MM.1S (cell line): ENCODE measurements at regions not wholly inside any gene's neighbourhood (a gene's known extent, or its start where the extent isn't known, plus 50 kb on each side); places are given as distances from the start of the nearest gene placed in this dataset.
"Not testable (repeated sequence)": the region's sequence is repeated elsewhere in the genome, so short reads cannot be mapped to it uniquely, and the experiment has no call there.

Experiments used
- DNase-seq: peaks from one replicate; pipeline ENCODE4 v3.0.0-alpha.2; 2015
- H2AFZ ChIP-seq: fragments of 300-600 bp; sonication (generic); 2 replicates; pipeline ENCODE4 v1.6.0; 2016; ENCODE audit warnings: antibody characterized with exemption, low read length
- H3F3A ChIP-seq: fragments of 300-600 bp; sonication (generic); 2 replicates; pipeline ENCODE4 v1.6.1; 2016; ENCODE audit warnings: mild to moderate bottlenecking, antibody characterized with exemption, low read length, moderate library complexity, mixed read lengths; ENCODE audit not compliant: insufficient read depth
- H3K27ac ChIP-seq: fragments of 300-600 bp; sonication (generic); 2 replicates; pipeline ENCODE4 v1.5.1; 2016; ENCODE audit warnings: mild to moderate bottlenecking, low read length
- H3K27me3 ChIP-seq: fragments of 300-600 bp; sonication (generic); replicated peaks from 2 replicates; pipeline ENCODE4 v1.6.0; 2016; ENCODE audit warnings: low read length; ENCODE audit not compliant: insufficient read depth
- H3K36me3 ChIP-seq: fragments of 300-600 bp; sonication (generic); replicated peaks from 2 replicates; pipeline ENCODE4 v1.6.1; 2016; ENCODE audit warnings: mild to moderate bottlenecking, low read length, mixed read lengths; ENCODE audit not compliant: insufficient read depth
- H3K4me1 ChIP-seq: fragments of 300-600 bp; sonication (generic); 2 replicates; pipeline ENCODE4 v1.6.1; 2016; ENCODE audit warnings: low read length, mixed read lengths
- H3K4me2 ChIP-seq: fragments of 300-600 bp; sonication (generic); 2 replicates; pipeline ENCODE4 v1.6.0; 2016; ENCODE audit warnings: low read depth, low read length
- H3K4me3 ChIP-seq: fragments of 300-600 bp; sonication (generic); 2 replicates; pipeline ENCODE4 v1.5.1; 2016; ENCODE audit warnings: low read length, mixed read lengths
- H3K79me2 ChIP-seq: fragments of 300-600 bp; sonication (generic); 2 replicates; pipeline ENCODE4 v1.6.1; 2016; ENCODE audit warnings: mixed run types, low read length, mixed read lengths
- H3K9ac ChIP-seq: fragments of 300-600 bp; sonication (generic); 2 replicates; pipeline ENCODE4 v1.6.1; 2016; ENCODE audit warnings: low read length, mixed read lengths
- H3K9me2 ChIP-seq: fragments of 300-600 bp; sonication (generic); replicated peaks from 2 replicates; pipeline ENCODE4 v1.6.1; 2016; ENCODE audit warnings: mild to moderate bottlenecking, low read length, mixed read lengths; ENCODE audit not compliant: insufficient read depth
- H3K9me3 ChIP-seq: fragments of 300-600 bp; sonication (generic); replicated peaks from 2 replicates; pipeline ENCODE4 v1.6.1; 2016; ENCODE audit warnings: mild to moderate bottlenecking, low read length, mixed read lengths; ENCODE audit not compliant: insufficient read depth
- H4K20me1 ChIP-seq: fragments of 300-600 bp; sonication (generic); 2 replicates; pipeline ENCODE4 v1.6.1; 2016; ENCODE audit warnings: mild to moderate bottlenecking, low read length, moderate library complexity, mixed read lengths; ENCODE audit not compliant: insufficient read depth
- EZH2 ChIP-seq: fragments of 300-600 bp; sonication (generic); optimal IDR thresholded peaks from 2 replicates; pipeline ENCODE3; 2017; ENCODE audit warnings: low read depth, mild to moderate bottlenecking, antibody characterized with exemption, low read length, mixed read lengths
- EZH2phosphoT487 ChIP-seq: fragments of 300-600 bp; sonication (generic); IDR thresholded peaks from 2 replicates; pipeline ENCODE4 v1.6.1; 2018; ENCODE audit warnings: antibody characterized with exemption, low read length
- TF ChIP-seq, protein P1 (sequence below): fragments of 300-600 bp; sonication (generic); IDR thresholded peaks from 2 replicates; pipeline ENCODE4 v1.5.1; 2016; ENCODE audit warnings: antibody characterized with exemption, low read length, mixed read lengths

GRCh38 chr4:1583859-1584258 lies 100.3 kb downstream of the FAM53A start:
- Histone ChIP-seq H3K36me3 (no peaks in the 10 kb centered on the region), H4K20me1 (no peaks in the 10 kb centered on the region), H3F3A (no peaks in the 10 kb centered on the region), H3K4me3 (no peak overlapping the region), H3K27me3 (peaks cover 6% of the 10 kb centered on the region; the same call in 1 of the 2 replicates), H3K79me2 (no peaks in the 10 kb centered on the region), H3K9me2 (no peaks in the 10 kb centered on the region), H2AFZ (no peak overlapping the region), H3K4me1 (no peaks in the 10 kb centered on the region), H3K9me3 (no peaks in the 10 kb centered on the region), H3K9ac (no peak overlapping the region), H3K27ac (no peak overlapping the region), H3K4me2 (no peak overlapping the region)
- TF ChIP-seq, protein P1, sequence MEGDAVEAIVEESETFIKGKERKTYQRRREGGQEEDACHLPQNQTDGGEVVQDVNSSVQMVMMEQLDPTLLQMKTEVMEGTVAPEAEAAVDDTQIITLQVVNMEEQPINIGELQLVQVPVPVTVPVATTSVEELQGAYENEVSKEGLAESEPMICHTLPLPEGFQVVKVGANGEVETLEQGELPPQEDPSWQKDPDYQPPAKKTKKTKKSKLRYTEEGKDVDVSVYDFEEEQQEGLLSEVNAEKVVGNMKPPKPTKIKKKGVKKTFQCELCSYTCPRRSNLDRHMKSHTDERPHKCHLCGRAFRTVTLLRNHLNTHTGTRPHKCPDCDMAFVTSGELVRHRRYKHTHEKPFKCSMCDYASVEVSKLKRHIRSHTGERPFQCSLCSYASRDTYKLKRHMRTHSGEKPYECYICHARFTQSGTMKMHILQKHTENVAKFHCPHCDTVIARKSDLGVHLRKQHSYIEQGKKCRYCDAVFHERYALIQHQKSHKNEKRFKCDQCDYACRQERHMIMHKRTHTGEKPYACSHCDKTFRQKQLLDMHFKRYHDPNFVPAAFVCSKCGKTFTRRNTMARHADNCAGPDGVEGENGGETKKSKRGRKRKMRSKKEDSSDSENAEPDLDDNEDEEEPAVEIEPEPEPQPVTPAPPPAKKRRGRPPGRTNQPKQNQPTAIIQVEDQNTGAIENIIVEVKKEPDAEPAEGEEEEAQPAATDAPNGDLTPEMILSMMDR = no peak
- TF ChIP-seq EZH2phosphoT487 = no peak
- no peak for DNase-seq

DNA sequence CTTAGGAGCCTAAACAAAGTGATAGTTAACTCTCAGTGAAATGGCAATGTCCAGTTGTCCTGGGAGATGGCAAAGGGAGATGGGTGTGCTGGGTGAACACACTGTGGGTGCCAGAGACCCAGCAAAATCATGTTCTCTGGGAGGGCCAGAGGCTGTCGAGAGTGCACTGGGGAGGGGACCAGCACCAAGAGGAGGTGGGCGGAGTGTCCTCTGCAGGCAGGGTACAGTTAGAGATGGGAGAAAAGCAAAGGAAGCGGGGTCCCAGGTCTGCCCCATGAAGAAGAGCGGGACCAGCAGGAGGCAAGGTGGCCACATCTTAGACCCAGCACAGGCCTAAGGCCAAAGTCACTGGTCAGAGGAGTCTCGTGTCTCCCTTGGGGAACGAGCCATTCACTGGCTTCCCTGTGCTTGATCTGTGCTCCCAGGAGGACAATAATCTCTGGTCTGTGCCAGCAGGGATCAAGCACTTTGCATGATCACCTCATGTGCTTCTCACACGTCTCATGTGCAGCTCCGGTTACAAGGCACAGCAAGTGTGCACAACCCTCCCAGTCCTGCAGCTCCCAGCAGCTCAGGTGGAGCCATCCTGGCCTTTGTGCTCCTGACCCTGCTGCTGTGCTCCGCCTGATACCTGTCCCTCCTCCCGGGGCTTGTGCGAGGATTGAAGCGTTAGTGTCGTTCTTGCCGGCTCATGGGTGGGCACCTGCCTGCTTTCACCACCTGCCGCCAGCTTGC lies 100.9 kb downstream of the FAM53A start:
- peaks cover 6% of the 10 kb centered on the region; the same call in 1 of the 2 replicates for H3K27me3 ChIP-seq
- H3K27ac ChIP-seq = no peak overlapping the region
- no peaks in the 10 kb centered on the region for H3K9me2 ChIP-seq
- H3F3A ChIP-seq = no peaks in the 10 kb centered on the region
- H3K9me3 ChIP-seq = no peaks in the 10 kb centered on the region
- H3K36me3 ChIP-seq = no peaks in the 10 kb centered on the region
- H3K9ac ChIP-seq = no peak overlapping the region
- TF ChIP-seq EZH2 (no peak), EZH2phosphoT487 (no peak)
- TF ChIP-seq, protein P1 = no peak
- H3K4me1 ChIP-seq = no peaks in the 10 kb centered on the region
- no peaks in the 10 kb centered on the region for H4K20me1 ChIP-seq
- H3K4me2 ChIP-seq = no peak overlapping the region
- H2AFZ ChIP-seq = no peak overlapping the region
- H3K4me3 ChIP-seq = no peak overlapping the region
- DNase-seq = no peak
- no peaks in the 10 kb centered on the region for H3K79me2 ChIP-seq

DNA sequence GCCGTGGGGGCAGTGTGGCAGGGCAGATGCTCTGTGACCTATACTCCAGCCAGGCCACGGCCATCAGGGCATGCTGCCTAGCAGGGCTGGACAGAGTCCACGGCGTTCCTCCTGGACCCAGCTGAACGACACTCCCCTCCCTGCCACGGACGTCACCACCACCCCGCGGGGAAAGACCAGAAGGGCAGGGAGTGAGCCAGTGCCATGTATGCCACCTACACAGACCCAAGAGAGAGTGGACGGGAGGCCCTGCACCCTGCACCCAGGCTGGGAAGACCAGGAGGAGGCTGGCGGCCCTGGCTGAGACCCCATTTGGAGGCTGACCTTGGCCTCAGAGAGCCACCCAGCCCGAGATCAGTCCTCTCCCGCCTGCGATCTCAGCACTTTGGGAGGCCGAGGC lies 101.9 kb downstream of the FAM53A start:
- no peak overlapping the region for H3K4me3 ChIP-seq
- H3K9me2 ChIP-seq = no peaks in the 10 kb centered on the region
- no peaks in the 10 kb centered on the region for H3K4me1 ChIP-seq
- no peak for DNase-seq
- H3K4me2 ChIP-seq = no peak overlapping the region
- no peaks in the 10 kb centered on the region for H3F3A ChIP-seq
- H3K27ac ChIP-seq = no peak overlapping the region
- no peaks in the 10 kb centered on the region for H3K79me2 ChIP-seq
- H2AFZ ChIP-seq = no peak overlapping the region
- H3K9me3 ChIP-seq = no peaks in the 10 kb centered on the region
- no peaks in the 10 kb centered on the region for H4K20me1 ChIP-seq
- TF ChIP-seq, protein P1 = no peak
- TF ChIP-seq EZH2 (no peak), EZH2phosphoT487 (no peak)
- H3K36me3 ChIP-seq = no peaks in the 10 kb centered on the region
- peaks cover 5% of the 10 kb centered on the region; the same call in 1 of the 2 replicates for H3K27me3 ChIP-seq
- H3K9ac ChIP-seq = no peak overlapping the region

GRCh38 chr4:1581164-1581894 lies 102.8 kb downstream of the FAM53A start:
- H3K4me2 ChIP-seq, H3K4me3 ChIP-seq, H3K36me3 ChIP-seq, H3F3A ChIP-seq, H3K9ac ChIP-seq, H3K4me1 ChIP-seq, H4K20me1 ChIP-seq, DNase-seq, H3K27me3 ChIP-seq, H3K9me2 ChIP-seq, H3K27ac ChIP-seq, H3K79me2 ChIP-seq, H3K9me3 ChIP-seq, H2AFZ ChIP-seq: not testable (repeated sequence)

DNA sequence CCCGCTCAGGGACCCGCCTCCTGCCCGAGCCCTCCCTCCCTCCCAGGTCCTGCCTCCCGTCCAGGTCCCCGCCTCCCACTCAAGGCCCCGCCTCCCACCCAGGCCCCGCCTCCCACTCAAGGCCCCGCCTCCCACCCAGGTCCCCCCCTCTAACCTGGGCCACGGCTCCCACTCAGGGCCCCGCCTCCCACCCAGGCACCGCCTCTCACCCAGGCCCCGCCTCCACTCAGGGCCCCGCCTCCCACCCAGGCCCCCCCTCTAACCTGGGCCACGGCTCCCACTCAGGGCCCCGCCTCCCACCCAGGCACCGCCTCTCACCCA lies 103.5 kb downstream of the FAM53A start:
- not testable (repeated sequence) for H3K9me2 ChIP-seq, H2AFZ ChIP-seq, H3K27ac ChIP-seq, H3K9ac ChIP-seq, H3K27me3 ChIP-seq, H3F3A ChIP-seq, H3K36me3 ChIP-seq, H3K4me3 ChIP-seq, DNase-seq, H3K4me2 ChIP-seq, H3K4me1 ChIP-seq, H3K79me2 ChIP-seq, H4K20me1 ChIP-seq, H3K9me3 ChIP-seq
